Thyroid gland (tissue), 4 donors: ENCODE measurements at regions not wholly inside any gene's neighbourhood (a gene's known extent, or its start where the extent isn't known, plus 50 kb on each side); places are given as distances from the start of the nearest gene placed in this dataset.

Source experiments
- POLR2A ChIP-seq, 2 donors: fragments of 450-650 bp; IDR thresholded peaks; one replicate each; pipeline ENCODE4 v1.6.1; 2017; ENCODE audit warnings: antibody characterized with exemption in 2 of 2, mild to moderate bottlenecking in 2 of 2, moderate library complexity in 1 of 2
- TF ChIP-seq, protein P1 (sequence below), 6 experiments: fragments of 200-600 bp in 3 of 6; fragments of 450-650 bp in 3 of 6; sonication (generic) in 3 of 6; IDR thresholded peaks; one replicate each; pipeline ENCODE4 v1.5.1; 2016 to 2019; ENCODE audit warnings: antibody characterized with exemption in 6 of 6, mild to moderate bottlenecking in 2 of 6, inconsistent platforms in 1 of 6, moderate library complexity in 1 of 6

GRCh38 chr5:148769941-148770340, 56.5 kb upstream of the ADRB2 start:
- TF ChIP-seq, protein P1, sequence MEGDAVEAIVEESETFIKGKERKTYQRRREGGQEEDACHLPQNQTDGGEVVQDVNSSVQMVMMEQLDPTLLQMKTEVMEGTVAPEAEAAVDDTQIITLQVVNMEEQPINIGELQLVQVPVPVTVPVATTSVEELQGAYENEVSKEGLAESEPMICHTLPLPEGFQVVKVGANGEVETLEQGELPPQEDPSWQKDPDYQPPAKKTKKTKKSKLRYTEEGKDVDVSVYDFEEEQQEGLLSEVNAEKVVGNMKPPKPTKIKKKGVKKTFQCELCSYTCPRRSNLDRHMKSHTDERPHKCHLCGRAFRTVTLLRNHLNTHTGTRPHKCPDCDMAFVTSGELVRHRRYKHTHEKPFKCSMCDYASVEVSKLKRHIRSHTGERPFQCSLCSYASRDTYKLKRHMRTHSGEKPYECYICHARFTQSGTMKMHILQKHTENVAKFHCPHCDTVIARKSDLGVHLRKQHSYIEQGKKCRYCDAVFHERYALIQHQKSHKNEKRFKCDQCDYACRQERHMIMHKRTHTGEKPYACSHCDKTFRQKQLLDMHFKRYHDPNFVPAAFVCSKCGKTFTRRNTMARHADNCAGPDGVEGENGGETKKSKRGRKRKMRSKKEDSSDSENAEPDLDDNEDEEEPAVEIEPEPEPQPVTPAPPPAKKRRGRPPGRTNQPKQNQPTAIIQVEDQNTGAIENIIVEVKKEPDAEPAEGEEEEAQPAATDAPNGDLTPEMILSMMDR (IDR thresholded peaks at IDR 0.05): no peak
- no peak for TF ChIP-seq POLR2A (IDR thresholded peaks at IDR 0.05)
